Upper lobe of left lung (tissue), 6 donors: ENCODE measurements at regions not wholly inside any gene's neighbourhood (a gene's known extent, or its start where the extent isn't known, plus 50 kb on each side); places are given as distances from the start of the nearest gene placed in this dataset.

Experiments
- ATAC-seq, 2 donors: fragments of 200-7000 bp; cut with Tn5 transposase; one replicate each; pipeline ENCODE4 v1.9.1; 2022; ENCODE audit warnings: mild to moderate bottlenecking in 2 of 2, moderate library complexity in 2 of 2; ENCODE audit not compliant: low FRiP score in 2 of 2
- DNase-seq, 2 donors: peaks; one replicate each; pipeline ENCODE4 v3.0.0-alpha.2; 2019 to 2020
- H3K27ac ChIP-seq, 4 donors: fragments of 200-600 bp; sonication (generic); one replicate each; pipeline ENCODE4 v1.5.1; 2016 to 2019
- H3K27me3 ChIP-seq, 4 donors: fragments of 200-600 bp; sonication (generic); one replicate each; pipeline ENCODE4 v1.5.1; 2017 to 2019
- H3K36me3 ChIP-seq, 4 donors: fragments of 200-600 bp; sonication (generic); one replicate each; pipeline ENCODE4 v1.5.1; 2016 to 2019
- H3K4me1 ChIP-seq, 4 donors: fragments of 200-600 bp; sonication (generic); one replicate each; pipeline ENCODE4 v1.5.1; 2018 to 2019
- H3K4me3 ChIP-seq, 4 donors: fragments of 200-600 bp; sonication (generic); one replicate each; pipeline ENCODE4 v1.5.1; 2017 to 2019; ENCODE audit warnings: mild to moderate bottlenecking in 2 of 4, moderate library complexity in 1 of 4
- H3K9me3 ChIP-seq, 4 donors: fragments of 200-600 bp; sonication (generic); one replicate each; pipeline ENCODE4 v1.5.1; 2018 to 2019
- CTCF ChIP-seq, 6 experiments: fragments of 450-650 bp in 4 of 6; fragments of 200-600 bp in 2 of 6; sonication (generic) in 2 of 6; IDR thresholded peaks; one replicate each; pipeline ENCODE4 v1.5.1; 2016 to 2019; ENCODE audit warnings: antibody characterized with exemption in 6 of 6
- EP300 ChIP-seq, 4 donors: sonication (generic); formaldehyde crosslinking; IDR thresholded peaks; one replicate each; pipeline ENCODE4 v1.5.1; 2017; ENCODE audit warnings: antibody characterized with exemption in 4 of 4, control low read depth in 2 of 4
- POLR2A ChIP-seq, 4 donors: fragments of 450-650 bp; IDR thresholded peaks; one replicate each; pipeline ENCODE4 v1.5.1; 2016 to 2017; ENCODE audit warnings: antibody characterized with exemption in 4 of 4, mild to moderate bottlenecking in 2 of 4
- POLR2AphosphoS5 ChIP-seq, 2 donors: sonication (generic); formaldehyde crosslinking; IDR thresholded peaks; one replicate each; pipeline ENCODE4 v1.5.1; 2017; ENCODE audit warnings: antibody characterized with exemption in 2 of 2
- WGBS, 2 donors: methylation state at CpG; one replicate each; pipeline ENCODE4 v1.1.5; 2017 to 2018; 5-methylcytosine and 5-hydroxymethylcytosine counted together
- donor health status: DM: no; HTN: no; CAD: no; lungs with moderate emphysema.
- donor health status: DM: no; HTN: yes; CAD: no; lungs with severe emphysema.

- Histone ChIP-seq H3K27ac (no peak overlapping the region), H3K4me1 (no peaks in the 10 kb centered on the region), H3K36me3 (no peaks in the 10 kb centered on the region), H3K27me3 (no peaks in the 10 kb centered on the region), H3K9me3 (no peaks in the 10 kb centered on the region), H3K4me3 (no peak overlapping the region)
- WGBS, 2 donors = 70 to 80% methylated on average over 1 of the region's 1 CpG
- TF ChIP-seq POLR2AphosphoS5 (IDR thresholded peaks at IDR 0.05) (no peak), CTCF (IDR thresholded peaks at IDR 0.05) (no peak), EP300 (IDR thresholded peaks at IDR 0.05) (no peak), POLR2A (IDR thresholded peaks at IDR 0.05) (no peak)
- DNase-seq = no peak
- ATAC-seq = no peak
Measured at GRCh38 chr13:27854606-27855005, 62.3 kb downstream of the GSX1 start.

GRCh38 chr13:27855381-27855780 lies 63.1 kb downstream of the GSX1 start:
- no peaks in the 10 kb centered on the region for H3K27me3 ChIP-seq
- ATAC-seq = no peak
- DNase-seq = no peak
- H3K27ac ChIP-seq = no peak overlapping the region
- H3K36me3 ChIP-seq = no peaks in the 10 kb centered on the region
- H3K4me1 ChIP-seq = no peaks in the 10 kb centered on the region
- 80 to 86% methylated on average over 5 of the region's 5 CpGs for WGBS, 2 donors
- TF ChIP-seq CTCF (IDR thresholded peaks at IDR 0.05) = no peak
- TF ChIP-seq EP300 (IDR thresholded peaks at IDR 0.05) = no peak
- no peak for TF ChIP-seq POLR2A (IDR thresholded peaks at IDR 0.05)
- no peak for TF ChIP-seq POLR2AphosphoS5 (IDR thresholded peaks at IDR 0.05)
- H3K4me3 ChIP-seq = no peak overlapping the region
- no peaks in the 10 kb centered on the region for H3K9me3 ChIP-seq

GRCh38 chr13:27857282-27857681 lies 62.5 kb upstream of the PDX1 start:
- ATAC-seq = no peak
- Histone ChIP-seq H3K27ac (no peak overlapping the region), H3K4me1 (no peaks in the 10 kb centered on the region), H3K9me3 (no peaks in the 10 kb centered on the region), H3K27me3 (no peaks in the 10 kb centered on the region), H3K4me3 (no peak overlapping the region), H3K36me3 (no peaks in the 10 kb centered on the region)
- no peak for TF ChIP-seq CTCF (IDR thresholded peaks at IDR 0.05)
- no peak for TF ChIP-seq POLR2A (IDR thresholded peaks at IDR 0.05)
- TF ChIP-seq EP300 (IDR thresholded peaks at IDR 0.05) = no peak
- TF ChIP-seq POLR2AphosphoS5 (IDR thresholded peaks at IDR 0.05) = no peak
- WGBS, 2 donors = 56 to 76% methylated on average over 9 to 10 of the region's 10 CpGs
- peak in 1 of 2 donors; percentile 32 for DNase-seq

GRCh38 chr13:27858046-27858445 lies 61.8 kb upstream of the PDX1 start:
- Histone ChIP-seq H3K27ac (no peak overlapping the region), H3K4me3 (no peak overlapping the region), H3K27me3 (no peaks in the 10 kb centered on the region), H3K9me3 (no peaks in the 10 kb centered on the region), H3K36me3 (no peaks in the 10 kb centered on the region), H3K4me1 (no peaks in the 10 kb centered on the region)
- TF ChIP-seq CTCF (IDR thresholded peaks at IDR 0.05) = no peak
- no peak for TF ChIP-seq POLR2AphosphoS5 (IDR thresholded peaks at IDR 0.05)
- TF ChIP-seq EP300 (IDR thresholded peaks at IDR 0.05) = no peak
- no peak for TF ChIP-seq POLR2A (IDR thresholded peaks at IDR 0.05)
- WGBS, 2 donors = 68 to 82% methylated on average over 5 of the region's 5 CpGs
- DNase-seq (no peak), ATAC-seq (no peak)

- TF ChIP-seq POLR2AphosphoS5 (IDR thresholded peaks at IDR 0.05) (no peak), CTCF (IDR thresholded peaks at IDR 0.05) (no peak), EP300 (IDR thresholded peaks at IDR 0.05) (no peak), POLR2A (IDR thresholded peaks at IDR 0.05) (no peak)
- no peak for DNase-seq
- H3K9me3 ChIP-seq = no peaks in the 10 kb centered on the region
- no peaks in the 10 kb centered on the region for H3K36me3 ChIP-seq
- H3K27ac ChIP-seq = no peak overlapping the region
- 23 to 26% methylated on average over 5 of the region's 5 CpGs for WGBS, 2 donors
- H3K27me3 ChIP-seq = no peaks in the 10 kb centered on the region
- H3K4me1 ChIP-seq = no peaks in the 10 kb centered on the region
- no peak for ATAC-seq
- no peak overlapping the region for H3K4me3 ChIP-seq
Measured at GRCh38 chr13:27860743-27861142, 59.1 kb upstream of the PDX1 start.
